ENCODE measurements at regions not wholly inside any gene's neighbourhood (a gene's known extent, or its start where the extent isn't known, plus 50 kb on each side); places are given as distances from the start of the nearest gene placed in this dataset.
"Not testable (repeated sequence)": the region's sequence is repeated elsewhere in the genome, so short reads cannot be mapped to it uniquely, and the experiment has no call there.

- Histone ChIP-seq H3K9me3 (no peaks in the 10 kb centered on the region), H3K4me3 (no peak overlapping the region), H3K4me1 (no peaks in the 10 kb centered on the region), H3K27me3 (no peaks in the 10 kb centered on the region), H3K27ac (no peak overlapping the region), H3K36me3 (no peaks in the 10 kb centered on the region)
- ATAC-seq: no peak
- intact Hi-C loops (cut with DNase I): no loop called here
- no peak for TF ChIP-seq CTCF (IDR thresholded peaks at IDR 0.05)
- no peak for DNase-seq
These were observed 90.8 kb upstream of the TMEM132D start for GRCh38 chr12:129994634-129995033.

- no peak for DNase-seq
- TF ChIP-seq CTCF (IDR thresholded peaks at IDR 0.05): no peak
- H3K4me3 ChIP-seq: no peak overlapping the region
- H3K27me3 ChIP-seq: no peaks in the 10 kb centered on the region
- no peak for ATAC-seq
- no peak overlapping the region for H3K27ac ChIP-seq
- H3K4me1 ChIP-seq: no peaks in the 10 kb centered on the region
- intact Hi-C loops (cut with DNase I): no loop called here
- H3K36me3 ChIP-seq: no peaks in the 10 kb centered on the region
- H3K9me3 ChIP-seq: no peaks in the 10 kb centered on the region
These were observed 93.4 kb upstream of the TMEM132D start for GRCh38 chr12:129997239-129997638.

- intact Hi-C loops (cut with DNase I); H3K36me3 ChIP-seq; ATAC-seq; H3K27ac ChIP-seq; H3K27me3 ChIP-seq; H3K4me1 ChIP-seq; H3K4me3 ChIP-seq; DNase-seq; H3K9me3 ChIP-seq: not testable (repeated sequence)
These were observed 100.6 kb upstream of the TMEM132D start for GRCh38 chr12:130004310-130004877.

- peaks cover 14% of the 10 kb centered on the region for H3K27me3 ChIP-seq
- DNase-seq: no peak
- no peak for TF ChIP-seq CTCF (IDR thresholded peaks at IDR 0.05)
- no peaks in the 10 kb centered on the region for H3K9me3 ChIP-seq
- H3K4me1 ChIP-seq: no peaks in the 10 kb centered on the region
- H3K27ac ChIP-seq: no peak overlapping the region
- intact Hi-C loops (cut with DNase I): no loop called here
- no peak overlapping the region for H3K4me3 ChIP-seq
- no peak for ATAC-seq
- H3K36me3 ChIP-seq: no peaks in the 10 kb centered on the region
These were observed 103.9 kb upstream of the TMEM132D start for GRCh38 chr12:130007771-130008170.

GRCh38 chr12:130008241-130008640 lies 104.4 kb upstream of the TMEM132D start:
- H3K36me3 ChIP-seq: no peaks in the 10 kb centered on the region
- no peak overlapping the region for H3K4me3 ChIP-seq
- TF ChIP-seq CTCF (IDR thresholded peaks at IDR 0.05): no peak
- no peaks in the 10 kb centered on the region for H3K9me3 ChIP-seq
- H3K4me1 ChIP-seq: no peaks in the 10 kb centered on the region
- no peak overlapping the region for H3K27ac ChIP-seq
- intact Hi-C loops (cut with DNase I): no loop called here
- ATAC-seq: no peak
- DNase-seq: no peak
- H3K27me3 ChIP-seq: peaks cover 17% of the 10 kb centered on the region

GRCh38 chr12:130009961-130010360 lies 106.1 kb upstream of the TMEM132D start:
- no peak for TF ChIP-seq CTCF (IDR thresholded peaks at IDR 0.05)
- intact Hi-C loops (cut with DNase I): no loop called here
- H3K27me3 ChIP-seq: peaks cover 34% of the 10 kb centered on the region
- H3K4me3 ChIP-seq: no peak overlapping the region
- no peaks in the 10 kb centered on the region for H3K4me1 ChIP-seq
- ATAC-seq (no peak), DNase-seq (no peak)
- H3K36me3 ChIP-seq: no peaks in the 10 kb centered on the region
- no peaks in the 10 kb centered on the region for H3K9me3 ChIP-seq
- no peak overlapping the region for H3K27ac ChIP-seq

Measured in upper lobe of right lung (tissue), 1 donor.